ENCODE measurements at regions not wholly inside any gene's neighbourhood (a gene's known extent, or its start where the extent isn't known, plus 50 kb on each side); places are given as distances from the start of the nearest gene placed in this dataset.
"Not testable (repeated sequence)": the region's sequence is repeated elsewhere in the genome, so short reads cannot be mapped to it uniquely, and the experiment has no call there.

GRCh38 chr2:56981554-56981953, 797.8 kb downstream of the CCDC85A start:
- no peak for DNase-seq (ENCODE audit: low read depth)

DNA sequence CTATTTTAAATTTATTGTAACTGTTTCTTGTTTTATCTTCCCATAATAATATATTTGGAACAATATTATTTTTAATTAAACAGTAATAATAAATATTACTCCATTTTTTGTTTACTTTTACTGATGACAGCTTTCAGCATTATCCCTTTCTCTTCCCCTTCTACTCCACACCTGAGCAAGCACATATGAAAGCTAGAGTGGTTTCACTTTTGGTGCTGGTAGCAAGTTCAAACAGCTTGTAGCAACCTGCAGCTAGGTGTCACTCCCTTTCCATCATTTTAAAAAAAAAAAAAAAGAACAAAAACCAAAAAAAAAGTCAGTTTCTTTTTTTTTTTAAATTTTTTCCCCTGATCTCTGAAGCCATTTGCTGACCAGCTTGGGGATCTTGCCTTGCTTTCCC, 801.8 kb downstream of the CCDC85A start:
- DNase-seq (ENCODE audit: low read depth): no peak

DNA sequence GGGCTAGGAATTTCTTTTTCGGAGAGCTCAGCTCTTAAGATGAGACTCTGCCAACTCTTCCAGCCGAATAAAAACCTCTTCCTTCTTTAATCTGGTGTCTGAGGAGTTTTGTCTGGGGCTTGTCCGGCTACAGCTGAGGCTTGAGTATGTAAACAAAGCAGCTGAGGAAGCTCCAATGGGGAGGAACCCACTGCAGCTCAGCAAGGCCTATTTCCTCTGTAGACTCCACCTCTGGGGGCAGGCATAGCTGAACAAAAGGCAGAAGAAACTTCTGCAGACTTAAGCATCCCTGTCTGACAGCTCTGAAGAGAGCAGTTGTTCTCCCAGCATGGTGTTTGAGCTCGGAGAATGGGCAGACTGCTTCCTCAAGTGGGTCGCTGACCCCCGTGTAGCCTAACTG, 838.7 kb downstream of the CCDC85A start:
- DNase-seq (ENCODE audit: low read depth): no peak

DNA sequence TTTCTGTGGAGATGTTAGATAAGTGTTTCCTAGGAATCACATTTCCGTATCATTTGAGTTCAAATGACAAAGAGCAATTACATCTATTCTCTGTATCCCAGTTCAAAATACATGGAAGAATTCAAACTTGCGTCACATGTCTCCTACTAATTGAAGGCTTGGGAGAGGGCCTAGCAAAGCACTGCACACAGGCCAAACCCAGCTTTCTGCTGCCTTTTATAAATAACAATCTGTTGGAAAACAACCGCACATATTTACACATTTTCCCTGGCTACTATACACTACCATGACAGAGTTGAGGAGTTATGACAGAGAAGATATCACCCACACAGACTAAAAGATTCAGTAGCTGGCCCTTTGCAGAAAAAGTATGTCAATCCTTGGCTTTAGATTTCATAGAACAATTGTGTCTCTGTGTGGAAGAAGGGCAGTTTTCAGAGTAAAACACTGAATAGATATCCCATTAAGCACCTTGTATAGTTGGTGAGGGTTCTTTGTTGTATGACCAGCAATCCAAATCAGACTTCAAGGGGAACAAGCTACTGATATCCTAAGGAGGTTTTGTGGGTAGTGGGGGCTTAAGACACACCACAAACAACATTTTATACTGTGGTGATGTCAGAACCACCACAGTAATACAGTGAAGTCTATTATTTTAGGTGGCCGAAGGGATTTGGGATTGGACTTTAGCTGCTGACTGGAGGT, 861.3 kb downstream of the CCDC85A start:
- no peak for DNase-seq (ENCODE audit: low read depth)

GRCh38 chr2:57049273-57049672, 865.5 kb downstream of the CCDC85A start:
- DNase-seq (ENCODE audit: low read depth): no peak

DNA sequence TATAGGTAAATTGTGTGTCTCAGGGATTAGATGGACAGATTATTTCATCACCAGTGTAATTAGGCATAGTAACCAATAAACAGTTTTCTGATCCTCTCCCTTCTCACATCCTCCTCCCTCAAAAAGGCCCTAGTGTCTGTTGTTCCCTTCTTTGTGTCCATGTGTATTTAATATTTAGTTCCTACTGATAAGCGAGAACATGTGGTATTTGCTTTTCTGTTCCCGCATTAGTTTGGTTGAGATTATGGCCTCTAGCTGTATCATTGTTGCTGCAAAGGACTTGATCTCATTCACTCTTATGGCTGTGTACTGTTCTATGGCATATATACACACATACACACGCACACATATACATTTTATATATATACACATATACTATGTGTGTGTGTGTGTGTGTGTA, 866.2 kb downstream of the CCDC85A start:
- no peak for DNase-seq (ENCODE audit: low read depth)

GRCh38 chr2:57066301-57066700, 882.5 kb downstream of the CCDC85A start:
- not testable (repeated sequence) for DNase-seq (ENCODE audit: low read depth)

- no peak for DNase-seq (ENCODE audit: low read depth)
These were observed 891.4 kb downstream of the CCDC85A start for GRCh38 chr2:57075226-57075625.

DNA sequence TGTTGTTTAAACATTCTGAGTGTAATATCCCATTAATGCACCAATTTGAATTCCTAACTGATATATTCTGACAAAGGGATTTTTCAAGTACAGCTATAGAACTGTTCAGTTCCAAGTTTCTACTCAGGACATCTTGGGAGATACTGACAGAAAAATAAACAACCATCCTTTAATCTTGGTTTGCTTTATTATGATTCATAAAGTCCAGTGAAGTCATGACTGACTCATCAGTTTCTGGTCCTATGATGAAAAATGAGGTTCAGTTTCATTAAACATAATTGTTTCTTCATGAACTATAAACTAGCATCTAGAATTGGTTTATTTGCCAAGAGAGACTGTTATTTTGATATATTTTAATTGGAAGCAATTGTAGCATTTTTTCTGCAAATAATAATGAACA, 896.2 kb downstream of the CCDC85A start:
- no peak for DNase-seq (ENCODE audit: low read depth)

DNA sequence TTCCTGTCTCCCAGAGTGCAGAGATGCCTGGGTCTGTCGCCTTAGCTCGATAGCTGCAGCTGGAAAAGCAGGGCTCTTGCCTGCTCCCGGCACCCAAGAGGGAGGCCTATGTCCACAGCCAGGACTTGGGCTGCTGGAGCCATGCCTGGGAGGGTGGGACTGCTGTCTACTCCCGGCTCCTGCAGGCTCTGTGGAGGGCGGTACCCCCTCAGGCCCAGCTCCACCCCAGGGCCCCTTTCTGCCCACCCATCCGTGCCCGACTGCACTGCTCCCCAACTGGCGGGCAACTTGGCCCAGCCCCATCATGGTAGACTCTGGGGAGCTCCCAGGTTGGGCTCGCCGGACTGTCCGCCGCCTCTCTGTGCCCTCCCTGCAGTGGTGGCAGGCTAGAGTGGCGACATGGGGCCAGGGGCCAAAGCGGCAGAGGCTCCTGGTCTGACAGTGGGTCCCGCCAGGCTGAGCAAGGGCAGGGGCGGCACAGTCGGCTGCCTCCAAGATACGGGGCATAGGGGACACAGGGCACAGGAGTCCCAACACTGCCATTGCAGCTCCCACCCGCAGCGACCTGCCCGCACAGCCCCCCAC, 901.0 kb downstream of the CCDC85A start:
- DNase-seq (ENCODE audit: low read depth): no peak

GRCh38 chr2:57093020-57093419, 909.2 kb downstream of the CCDC85A start:
- DNase-seq (ENCODE audit: low read depth): no peak

DNA sequence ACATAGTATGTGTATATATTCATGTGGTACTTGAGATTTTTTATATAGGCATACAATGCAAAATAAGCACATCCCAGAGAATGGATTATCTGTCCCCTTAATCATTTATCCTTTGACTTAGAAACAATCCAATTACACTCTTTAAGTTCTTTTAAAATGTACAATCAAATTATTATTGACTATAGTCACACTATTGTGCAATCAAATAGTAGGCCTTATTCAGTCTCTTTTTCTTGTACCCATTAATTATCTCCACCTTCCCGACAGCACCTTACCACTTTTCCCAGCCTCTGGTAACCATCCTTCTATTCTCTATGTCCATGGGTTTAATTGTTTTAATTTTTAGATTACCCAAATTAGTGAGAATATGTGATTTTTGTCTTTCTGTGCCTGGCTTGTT, 914.1 kb downstream of the CCDC85A start:
- no peak for DNase-seq (ENCODE audit: low read depth)

DNA sequence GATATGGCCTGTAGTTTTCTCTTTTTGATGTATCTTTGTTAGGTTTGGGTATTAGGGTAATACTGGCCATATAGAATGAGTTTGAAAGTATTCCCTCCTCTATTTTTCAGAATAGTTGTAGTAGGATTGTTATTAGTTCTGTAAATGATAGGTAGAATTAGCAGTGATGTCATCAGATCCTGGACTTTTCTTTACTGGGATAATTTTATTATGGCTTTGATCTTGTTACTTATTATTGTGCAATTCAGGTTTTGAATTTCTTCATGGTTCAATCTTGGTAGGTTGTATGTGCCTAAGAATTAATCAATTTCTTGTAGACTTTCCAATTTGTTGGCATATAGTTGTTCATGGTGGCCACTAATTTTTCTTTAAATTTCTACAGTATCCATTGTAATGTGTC, 916.6 kb downstream of the CCDC85A start:
- no peak for DNase-seq (ENCODE audit: low read depth)

DNA sequence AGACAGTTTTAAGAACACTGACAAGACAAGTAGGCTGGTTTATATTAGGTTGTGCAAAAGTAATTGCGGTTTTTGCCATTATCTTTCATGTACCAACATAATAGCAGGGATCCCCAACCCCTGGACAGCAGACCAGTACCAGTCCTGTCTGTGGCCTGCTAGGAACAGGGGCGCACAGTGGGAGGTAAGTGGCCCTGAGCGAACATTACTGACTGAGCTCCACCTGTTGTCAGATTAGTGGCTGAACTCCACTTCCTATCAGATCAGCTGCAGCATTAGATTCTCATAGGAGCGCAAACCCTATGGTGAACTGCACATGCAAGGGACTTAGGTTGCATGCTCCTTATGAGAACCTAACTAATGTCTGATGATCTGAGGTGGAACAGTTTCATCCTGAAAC, 921.9 kb downstream of the CCDC85A start:
- DNase-seq (ENCODE audit: low read depth): no peak

DNA sequence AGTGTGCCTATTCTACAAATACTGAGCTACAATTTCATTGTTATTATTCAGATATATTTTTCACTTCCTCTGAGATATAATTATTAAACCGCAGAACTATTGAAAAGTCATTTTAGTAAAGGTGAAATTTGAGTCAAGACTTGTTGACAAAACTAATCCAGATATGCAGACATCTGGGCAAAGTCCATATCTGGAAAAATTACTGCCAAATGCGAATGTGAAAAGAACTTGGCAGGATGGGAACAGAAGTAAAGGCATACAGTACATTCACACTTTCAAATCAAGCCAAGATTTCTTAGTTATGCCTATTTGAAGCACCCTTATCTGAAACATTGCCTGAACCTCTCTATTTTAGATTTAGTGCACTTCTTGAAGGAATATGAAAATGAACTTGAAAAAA, 923.6 kb downstream of the CCDC85A start:
- DNase-seq (ENCODE audit: low read depth): no peak

DNA sequence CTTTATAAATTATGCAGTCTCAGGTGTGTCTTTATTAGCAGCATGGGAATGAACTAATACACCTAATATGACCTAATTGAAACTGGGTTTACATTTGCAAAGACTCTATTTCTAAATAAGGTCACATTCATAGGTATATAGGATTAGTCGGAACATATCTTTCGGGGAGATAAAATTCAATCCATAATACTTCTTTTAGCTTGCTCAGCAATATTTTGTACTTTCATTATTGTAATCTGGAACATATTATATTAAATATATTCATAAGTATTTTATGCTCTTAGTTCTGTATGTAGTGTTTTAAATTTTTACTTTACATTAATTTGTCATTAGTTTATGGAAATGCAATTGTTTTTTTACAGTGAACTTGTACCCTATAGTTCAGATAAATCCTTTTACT, 927.7 kb downstream of the CCDC85A start:
- DNase-seq (ENCODE audit: low read depth): no peak

GRCh38 chr2:57119141-57119540, 927.5 kb upstream of the VRK2 start:
- no peak for DNase-seq (ENCODE audit: low read depth)

DNA sequence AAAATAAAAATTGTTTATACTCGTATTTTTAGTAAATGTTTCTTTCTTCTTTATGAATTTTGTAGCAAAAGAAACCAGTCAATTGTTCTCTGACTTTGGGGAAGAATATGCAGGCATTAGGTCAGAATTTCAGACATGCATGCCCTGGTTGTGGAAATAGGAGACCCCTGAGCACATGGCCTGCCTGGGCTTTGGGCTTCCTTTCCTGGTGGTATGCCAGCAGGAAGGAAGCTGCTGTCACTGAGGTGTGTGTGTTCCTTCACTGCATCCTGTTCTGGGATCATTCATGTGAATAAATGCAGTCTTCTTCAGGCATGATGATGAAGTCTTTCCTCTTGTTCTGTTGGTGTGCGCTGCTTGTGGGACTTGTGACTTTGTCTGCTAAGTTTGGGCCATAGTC, 920.2 kb upstream of the VRK2 start:
- no peak for DNase-seq (ENCODE audit: low read depth)

- DNase-seq (ENCODE audit: low read depth): no peak
These were observed 907.4 kb upstream of the VRK2 start for GRCh38 chr2:57139179-57139578.

DNA sequence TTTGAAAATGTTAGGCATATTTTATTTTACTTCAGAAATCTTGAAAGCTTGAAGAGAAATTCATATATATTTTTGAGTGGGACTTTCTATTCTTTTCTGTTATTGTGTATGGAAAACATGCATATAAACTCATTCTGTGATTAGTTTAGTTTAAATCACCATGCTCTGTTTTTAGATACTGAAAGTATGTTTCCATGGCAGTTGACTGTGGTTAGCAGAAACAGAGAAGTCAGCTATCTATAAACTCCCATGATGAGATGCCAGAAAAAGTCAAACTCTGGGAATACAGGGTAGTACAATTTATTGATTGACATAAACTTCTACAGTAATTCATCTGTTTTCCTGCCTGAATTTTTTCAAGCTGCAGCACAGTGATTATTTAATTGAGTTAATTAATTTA, 905.3 kb upstream of the VRK2 start:
- no peak for DNase-seq (ENCODE audit: low read depth)

GRCh38 chr2:57146951-57147350, 899.7 kb upstream of the VRK2 start:
- no peak for DNase-seq (ENCODE audit: low read depth)

- no peak for DNase-seq (ENCODE audit: low read depth)
These were observed 890.2 kb upstream of the VRK2 start for GRCh38 chr2:57156231-57156924.

DNA sequence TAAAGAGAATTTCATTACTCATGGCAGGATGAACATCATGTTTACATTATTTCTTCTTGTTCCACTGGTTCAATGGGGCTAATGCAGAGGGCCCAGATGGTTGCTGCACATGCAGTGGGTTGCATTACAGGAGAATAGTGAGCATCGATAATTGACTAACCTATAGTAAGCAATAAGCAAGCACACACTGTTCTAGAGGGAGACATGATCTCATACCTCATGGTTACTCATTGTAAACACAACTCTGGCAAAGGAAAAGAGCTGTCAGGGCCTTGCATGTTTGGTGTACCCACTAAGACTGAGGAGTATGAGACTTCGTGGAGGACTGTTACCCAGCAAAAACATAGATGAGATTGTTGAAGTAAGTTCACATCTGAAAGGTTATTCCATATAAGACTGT, 885.6 kb upstream of the VRK2 start:
- no peak for DNase-seq (ENCODE audit: low read depth)

- DNase-seq (ENCODE audit: low read depth): no peak
These were observed 869.4 kb upstream of the VRK2 start for GRCh38 chr2:57177176-57177575.

Measured in activated T-helper 1 cell treated with Interleukin-2 at 50 U/mL for 16 hours (primary cell).